HG02642 (cell line): ENCODE measurements at regions not wholly inside any gene's neighbourhood (a gene's known extent, or its start where the extent isn't known, plus 50 kb on each side); places are given as distances from the start of the nearest gene placed in this dataset.

Experiments
- ATAC-seq: cut with Tn5 transposase; IDR thresholded peaks from one replicate; pipeline ENCODE4 v1.9.1; 2021; ENCODE audit warnings: mild to moderate bottlenecking; ENCODE audit not compliant: unreplicated experiment, poor library complexity

- no peak for ATAC-seq
Observed at GRCh38 chr13:85500696-85501256, 298.4 kb downstream of the SLITRK6 start.

- no peak for ATAC-seq
Observed at GRCh38 chr13:85498774-85499173, 300.4 kb downstream of the SLITRK6 start.

GRCh38 chr13:85497652-85498051 is 301.6 kb downstream of the SLITRK6 start:
- ATAC-seq, result no peak

GRCh38 chr13:85492283-85492682 is 306.9 kb downstream of the SLITRK6 start:
- ATAC-seq, result no peak

GRCh38 chr13:85486663-85487062 is 312.6 kb downstream of the SLITRK6 start:
- no peak for ATAC-seq

GRCh38 chr13:85473144-85473543 is 326.1 kb downstream of the SLITRK6 start:
- no peak for ATAC-seq

- ATAC-seq, result no peak
Observed at GRCh38 chr13:85469320-85469719, 329.9 kb downstream of the SLITRK6 start.

- ATAC-seq, result no peak
Observed at GRCh38 chr13:85462792-85463425, 336.3 kb downstream of the SLITRK6 start.

GRCh38 chr13:85461621-85462020 is 337.6 kb downstream of the SLITRK6 start:
- ATAC-seq, result no peak

- no peak for ATAC-seq
Observed at GRCh38 chr13:85445534-85445933, 353.7 kb downstream of the SLITRK6 start.

- ATAC-seq, result no peak
Observed at GRCh38 chr13:85441975-85442374, 357.2 kb downstream of the SLITRK6 start.

- no peak for ATAC-seq
Observed at GRCh38 chr13:85441364-85441763, 357.9 kb downstream of the SLITRK6 start.

- no peak for ATAC-seq
Observed at GRCh38 chr13:85436029-85436428, 363.2 kb downstream of the SLITRK6 start.

- no peak for ATAC-seq
Observed at GRCh38 chr13:85434927-85435326, 364.3 kb downstream of the SLITRK6 start.

GRCh38 chr13:85432881-85433280 is 366.3 kb downstream of the SLITRK6 start:
- no peak for ATAC-seq

GRCh38 chr13:85431720-85432119 is 367.5 kb downstream of the SLITRK6 start:
- ATAC-seq, result no peak

GRCh38 chr13:85430216-85430794 is 368.9 kb downstream of the SLITRK6 start:
- no peak for ATAC-seq

- ATAC-seq, result no peak
Observed at GRCh38 chr13:85427416-85427815, 371.8 kb downstream of the SLITRK6 start.

GRCh38 chr13:85420136-85420535 is 379.1 kb downstream of the SLITRK6 start:
- no peak for ATAC-seq

- ATAC-seq, result no peak
Observed at GRCh38 chr13:85419611-85420010, 379.6 kb downstream of the SLITRK6 start.

GRCh38 chr13:85417807-85418206 is 381.4 kb downstream of the SLITRK6 start:
- ATAC-seq, result no peak

- no peak for ATAC-seq
Observed at GRCh38 chr13:85413664-85414063, 385.6 kb downstream of the SLITRK6 start.
